ENCODE measurements at regions not wholly inside any gene's neighbourhood (a gene's known extent, or its start where the extent isn't known, plus 50 kb on each side); places are given as distances from the start of the nearest gene placed in this dataset.
A peak's percentile ranks its signal among the peaks of the same experiment; 100 is the strongest.

DNA sequence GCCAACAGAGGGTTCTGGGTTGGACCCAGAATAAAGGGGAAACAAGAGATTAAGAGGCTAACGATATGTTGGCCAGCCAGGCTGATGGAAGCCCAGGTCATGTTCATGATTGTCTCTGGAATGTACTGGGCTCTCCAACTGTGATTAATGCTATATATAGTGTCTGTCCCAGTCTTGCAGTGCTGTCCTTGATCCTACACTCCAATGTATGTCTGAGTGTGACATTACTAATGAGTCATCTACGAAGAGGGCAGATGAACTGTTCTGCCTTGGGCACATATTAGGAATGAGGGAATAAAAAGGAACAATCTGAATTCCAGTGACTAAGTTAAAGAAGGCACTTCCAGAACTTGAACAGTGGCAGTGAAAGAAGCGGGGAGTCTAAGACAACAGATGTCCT is 142.1 kb downstream of the PDGFRA start:
- Histone ChIP-seq H3K4me1 (no peaks in the 10 kb centered on the region), H3K27me3 (no peaks in the 10 kb centered on the region), H3K36me3 (no peaks in the 10 kb centered on the region), H3K4me3 (no peak overlapping the region), H3K27ac (no peak overlapping the region), H3K9me3 (no peaks in the 10 kb centered on the region)
- WGBS, 2 donors, result 70 to 80% methylated on average over 3 of the region's 3 CpGs
- no peak for TF ChIP-seq EP300 (IDR thresholded peaks at IDR 0.05)
- no peak for DNase-seq (ENCODE audit: low spot score in 2 of 2)

DNA sequence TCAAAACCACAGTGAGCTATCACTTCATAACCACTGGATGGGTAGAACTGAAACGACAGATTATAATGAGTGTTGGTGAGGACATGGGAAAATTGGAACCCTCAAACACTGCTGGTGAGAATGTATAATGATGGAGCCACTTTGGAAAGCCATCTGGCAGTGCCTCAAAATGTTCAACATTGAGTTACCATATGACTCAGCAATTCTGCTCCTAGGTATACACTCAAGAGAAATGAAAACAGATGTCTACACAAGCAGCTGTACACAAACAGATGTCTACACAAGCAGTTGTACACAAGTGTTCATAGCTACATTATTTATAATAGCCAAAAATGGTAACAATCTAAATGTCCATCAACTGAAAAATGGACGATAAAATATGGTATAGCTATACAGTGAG is 143.9 kb downstream of the PDGFRA start:
- no peak overlapping the region for H3K4me3 ChIP-seq
- no peaks in the 10 kb centered on the region for H3K36me3 ChIP-seq
- 92% methylated on average over 2 of the region's 2 CpGs for WGBS, 2 donors
- H3K9me3 ChIP-seq, result no peaks in the 10 kb centered on the region
- H3K27me3 ChIP-seq, result no peaks in the 10 kb centered on the region
- no peaks in the 10 kb centered on the region for H3K4me1 ChIP-seq
- TF ChIP-seq, protein P1, sequence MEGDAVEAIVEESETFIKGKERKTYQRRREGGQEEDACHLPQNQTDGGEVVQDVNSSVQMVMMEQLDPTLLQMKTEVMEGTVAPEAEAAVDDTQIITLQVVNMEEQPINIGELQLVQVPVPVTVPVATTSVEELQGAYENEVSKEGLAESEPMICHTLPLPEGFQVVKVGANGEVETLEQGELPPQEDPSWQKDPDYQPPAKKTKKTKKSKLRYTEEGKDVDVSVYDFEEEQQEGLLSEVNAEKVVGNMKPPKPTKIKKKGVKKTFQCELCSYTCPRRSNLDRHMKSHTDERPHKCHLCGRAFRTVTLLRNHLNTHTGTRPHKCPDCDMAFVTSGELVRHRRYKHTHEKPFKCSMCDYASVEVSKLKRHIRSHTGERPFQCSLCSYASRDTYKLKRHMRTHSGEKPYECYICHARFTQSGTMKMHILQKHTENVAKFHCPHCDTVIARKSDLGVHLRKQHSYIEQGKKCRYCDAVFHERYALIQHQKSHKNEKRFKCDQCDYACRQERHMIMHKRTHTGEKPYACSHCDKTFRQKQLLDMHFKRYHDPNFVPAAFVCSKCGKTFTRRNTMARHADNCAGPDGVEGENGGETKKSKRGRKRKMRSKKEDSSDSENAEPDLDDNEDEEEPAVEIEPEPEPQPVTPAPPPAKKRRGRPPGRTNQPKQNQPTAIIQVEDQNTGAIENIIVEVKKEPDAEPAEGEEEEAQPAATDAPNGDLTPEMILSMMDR (IDR thresholded peaks at IDR 0.05), result no peak
- no peak for TF ChIP-seq EP300 (IDR thresholded peaks at IDR 0.05)
- no peak for TF ChIP-seq POLR2A (IDR thresholded peaks at IDR 0.05)
- H3K27ac ChIP-seq, result no peak overlapping the region
- no peak for DNase-seq (ENCODE audit: low spot score in 2 of 2)

DNA sequence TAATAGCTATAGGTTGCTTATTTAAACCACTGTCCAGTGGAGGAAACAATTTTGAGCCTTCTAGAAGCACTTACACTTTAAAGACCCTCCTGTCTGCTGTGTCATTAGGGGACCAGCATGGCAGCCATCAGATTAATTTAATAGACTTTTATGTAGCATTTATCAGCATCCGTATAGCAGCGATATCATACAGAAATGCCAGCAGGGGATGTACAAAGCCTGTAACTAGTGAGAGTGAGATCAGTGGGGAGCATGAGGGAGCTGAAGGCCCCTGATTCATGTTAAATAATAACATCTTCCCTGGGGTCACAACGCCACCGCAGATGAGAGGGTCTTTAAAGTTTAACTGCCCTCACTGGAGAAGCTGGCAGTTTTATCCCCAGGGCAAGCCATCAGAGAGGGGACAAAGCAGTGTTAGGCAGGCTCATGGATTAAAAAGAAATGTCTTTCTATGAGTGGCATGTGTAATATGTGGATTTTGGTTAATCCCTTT is 144.7 kb downstream of the PDGFRA start:
- no peaks in the 10 kb centered on the region for H3K27me3 ChIP-seq
- no peak overlapping the region for H3K4me3 ChIP-seq
- H3K9me3 ChIP-seq, result no peaks in the 10 kb centered on the region
- no peaks in the 10 kb centered on the region for H3K4me1 ChIP-seq
- TF ChIP-seq POLR2A (IDR thresholded peaks at IDR 0.05) (no peak), EP300 (IDR thresholded peaks at IDR 0.05) (no peak)
- TF ChIP-seq, protein P1 (IDR thresholded peaks at IDR 0.05), result no peak
- H3K36me3 ChIP-seq, result no peaks in the 10 kb centered on the region
- no peak for DNase-seq (ENCODE audit: low spot score in 2 of 2)
- H3K27ac ChIP-seq, result no peak overlapping the region
- WGBS, 2 donors, result 63 to 68% methylated on average over 4 of the region's 4 CpGs

DNA sequence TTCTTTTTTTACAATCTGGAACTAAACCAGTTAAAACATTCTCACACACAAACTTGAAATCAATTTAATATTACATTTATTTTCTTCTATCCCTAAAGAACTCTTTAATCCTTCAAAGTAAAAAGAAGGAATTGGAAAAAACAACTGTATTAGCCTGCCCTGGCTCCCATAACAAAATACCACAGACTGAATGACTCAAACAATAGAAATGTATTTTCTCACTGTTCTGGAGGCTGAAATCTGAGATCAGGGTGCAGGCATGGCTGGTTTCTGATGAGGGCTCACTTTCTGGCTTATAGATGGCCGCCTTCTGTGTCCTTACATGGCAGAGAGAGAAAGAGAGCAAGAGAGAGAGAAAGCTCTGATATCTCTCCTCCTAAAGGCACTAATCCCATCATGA is 149.4 kb downstream of the PDGFRA start:
- Histone ChIP-seq H3K4me1 (no peaks in the 10 kb centered on the region), H3K27me3 (no peaks in the 10 kb centered on the region), H3K4me3 (no peak overlapping the region), H3K36me3 (no peaks in the 10 kb centered on the region), H3K27ac (no peak overlapping the region), H3K9me3 (no peaks in the 10 kb centered on the region)
- no peak for DNase-seq (ENCODE audit: low spot score in 2 of 2)
- WGBS, 2 donors, result 88 to 97% methylated on average over 1 of the region's 1 CpG
- TF ChIP-seq, protein P1 (IDR thresholded peaks at IDR 0.05), result no peak
- TF ChIP-seq POLR2A (IDR thresholded peaks at IDR 0.05), result no peak
- no peak for TF ChIP-seq EP300 (IDR thresholded peaks at IDR 0.05)

DNA sequence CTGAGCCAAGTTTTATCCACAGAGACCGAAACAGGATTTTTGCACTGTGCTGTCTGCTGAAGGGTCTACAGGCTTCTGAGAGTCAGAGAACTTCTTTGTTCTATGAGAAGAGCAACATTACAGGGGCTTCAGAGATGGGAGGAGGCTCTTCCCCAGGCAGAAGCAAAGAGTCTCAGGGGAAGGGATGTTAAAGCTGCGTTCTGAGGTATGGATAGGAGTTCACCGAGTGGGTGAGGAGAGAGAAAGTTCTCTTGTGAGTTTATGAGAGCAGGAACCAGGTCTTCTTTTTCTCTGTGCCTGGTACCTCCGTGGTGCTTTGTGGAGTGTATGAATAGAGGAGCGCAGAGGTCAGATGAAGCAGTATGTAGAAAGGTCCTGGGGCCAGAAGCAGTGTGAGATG is 155.1 kb downstream of the PDGFRA start:
- Histone ChIP-seq H3K27ac (no peak overlapping the region), H3K4me3 (no peak overlapping the region), H3K36me3 (no peaks in the 10 kb centered on the region), H3K4me1 (no peaks in the 10 kb centered on the region), H3K9me3 (no peaks in the 10 kb centered on the region), H3K27me3 (no peaks in the 10 kb centered on the region)
- TF ChIP-seq, protein P1 (IDR thresholded peaks at IDR 0.05), result no peak
- TF ChIP-seq EP300 (IDR thresholded peaks at IDR 0.05) (no peak), POLR2A (IDR thresholded peaks at IDR 0.05) (no peak)
- DNase-seq (ENCODE audit: low spot score in 2 of 2), result no peak
- WGBS, 2 donors, result 70 to 71% methylated on average over 5 of the region's 5 CpGs

DNA sequence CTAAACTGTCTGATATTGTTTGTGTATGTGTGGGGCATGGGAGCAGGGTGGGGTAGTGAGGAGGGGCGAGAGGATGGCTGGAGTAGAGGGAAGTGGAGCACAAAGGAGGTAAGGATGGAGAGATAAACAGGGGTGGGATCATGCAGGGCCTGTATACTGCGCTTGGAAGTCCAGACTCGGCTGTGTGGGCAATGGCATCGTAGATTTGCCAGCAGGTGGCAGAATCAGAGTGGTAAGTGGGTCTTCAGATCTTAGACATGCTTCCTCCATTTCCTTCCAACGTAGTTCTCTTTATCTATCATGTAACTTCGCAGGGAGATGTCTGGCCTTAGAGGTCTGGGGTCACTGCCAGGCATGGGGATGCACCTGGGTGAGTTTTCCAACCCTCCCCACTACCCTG is 155.5 kb downstream of the PDGFRA start:
- Histone ChIP-seq H3K9me3 (no peaks in the 10 kb centered on the region), H3K27me3 (no peaks in the 10 kb centered on the region), H3K27ac (no peak overlapping the region), H3K4me3 (no peak overlapping the region), H3K36me3 (no peaks in the 10 kb centered on the region), H3K4me1 (no peaks in the 10 kb centered on the region)
- 37 to 47% methylated on average over 6 of the region's 6 CpGs for WGBS, 2 donors
- peak in 1 of 2 donors; percentile 23 for DNase-seq (ENCODE audit: low spot score in 2 of 2)
- TF ChIP-seq POLR2A (IDR thresholded peaks at IDR 0.05), result no peak
- TF ChIP-seq, protein P1 (IDR thresholded peaks at IDR 0.05), result peak in 3 of 5 experiments; percentile 24 to 26 (median 26)

All from tibial nerve (tissue), 4 donors.